ENCODE measurements at regions not wholly inside any gene's neighbourhood (a gene's known extent, or its start where the extent isn't known, plus 50 kb on each side); places are given as distances from the start of the nearest gene placed in this dataset.

- no peak for TF ChIP-seq CTCF (IDR thresholded peaks at IDR 0.05)
- no peak for ATAC-seq
- H3K36me3 ChIP-seq (ENCODE audit: insufficient read depth in 1 of 2, low read depth in 1 of 2): no peaks in the 10 kb centered on the region
- DNase-seq: no peak
- H3K9me3 ChIP-seq: no peaks in the 10 kb centered on the region
- intact Hi-C loops (cut with DNase I): no loop called here
- no peak overlapping the region for H3K27ac ChIP-seq
- H3K4me3 ChIP-seq: no peak overlapping the region
- H3K4me1 ChIP-seq: no peaks in the 10 kb centered on the region
- H3K27me3 ChIP-seq (ENCODE audit: insufficient read depth in 3 of 3, low read length in 2 of 3): no peaks in the 10 kb centered on the region
Measured at GRCh38 chr4:173475751-173476150, 54.3 kb downstream of the HAND2 start.

- Histone ChIP-seq H3K9me3 (no peaks in the 10 kb centered on the region), H3K27ac (no peak overlapping the region), H3K4me1 (peaks cover 7% of the 10 kb centered on the region), H3K4me3 (no peak overlapping the region), H3K36me3 (ENCODE audit: insufficient read depth in 1 of 2, low read depth in 1 of 2) (no peaks in the 10 kb centered on the region), H3K27me3 (ENCODE audit: insufficient read depth in 3 of 3, low read length in 2 of 3) (no peaks in the 10 kb centered on the region)
- TF ChIP-seq CTCF (IDR thresholded peaks at IDR 0.05): no peak
- no peak for DNase-seq
- no peak for ATAC-seq
- intact Hi-C loops (cut with DNase I): no loop called here
- WGBS, 3 donors: 91 to 94% (median 94%) methylated on average over 7 of the region's 7 CpGs
Measured at GRCh38 chr4:173469622-173470021, 60.4 kb downstream of the HAND2 start.

GRCh38 chr4:173468314-173468713, 61.7 kb downstream of the HAND2 start:
- no peak for TF ChIP-seq CTCF (IDR thresholded peaks at IDR 0.05)
- H3K36me3 ChIP-seq (ENCODE audit: insufficient read depth in 1 of 2, low read depth in 1 of 2): no peaks in the 10 kb centered on the region
- H3K4me1 ChIP-seq: peaks cover 16% of the 10 kb centered on the region
- no peaks in the 10 kb centered on the region for H3K9me3 ChIP-seq
- H3K4me3 ChIP-seq: no peak overlapping the region
- ATAC-seq: peak; percentile 59 to 78 (median 64)
- no peaks in the 10 kb centered on the region for H3K27me3 ChIP-seq (ENCODE audit: insufficient read depth in 3 of 3, low read length in 2 of 3)
- intact Hi-C loops (cut with DNase I): no loop called here
- H3K27ac ChIP-seq: no peak overlapping the region
- no peak for DNase-seq

GRCh38 chr4:173466101-173466500, 63.9 kb downstream of the HAND2 start:
- DNase-seq (no peak), ATAC-seq (no peak)
- TF ChIP-seq CTCF (IDR thresholded peaks at IDR 0.05): no peak
- no peak overlapping the region for H3K4me3 ChIP-seq
- intact Hi-C loops (cut with DNase I): no loop called here
- H3K4me1 ChIP-seq: peaks cover 16% of the 10 kb centered on the region
- H3K9me3 ChIP-seq: no peaks in the 10 kb centered on the region
- WGBS, 3 donors: 35 to 48% (median 41%) methylated on average over 2 of the region's 2 CpGs
- no peaks in the 10 kb centered on the region for H3K27me3 ChIP-seq (ENCODE audit: insufficient read depth in 3 of 3, low read length in 2 of 3)
- H3K27ac ChIP-seq: no peak overlapping the region
- no peaks in the 10 kb centered on the region for H3K36me3 ChIP-seq (ENCODE audit: insufficient read depth in 1 of 2, low read depth in 1 of 2)

- Histone ChIP-seq H3K27ac (no peak overlapping the region), H3K4me3 (no peak overlapping the region), H3K27me3 (ENCODE audit: insufficient read depth in 3 of 3, low read length in 2 of 3) (no peaks in the 10 kb centered on the region), H3K4me1 (peaks cover 16% of the 10 kb centered on the region), H3K9me3 (no peaks in the 10 kb centered on the region), H3K36me3 (ENCODE audit: insufficient read depth in 1 of 2, low read depth in 1 of 2) (no peaks in the 10 kb centered on the region)
- no peak for TF ChIP-seq CTCF (IDR thresholded peaks at IDR 0.05)
- intact Hi-C loops (cut with DNase I): no loop called here
- DNase-seq: no peak
- whole genome bisulfite sequencing, 3 donors: 33 to 50% (median 34%) methylated on average over 2 of the region's 2 CpGs
- no peak for ATAC-seq
Measured at GRCh38 chr4:173464481-173464880, 65.5 kb downstream of the HAND2 start.

Data from psoas muscle (tissue), 7 donors.